ENCODE measurements at regions not wholly inside any gene's neighbourhood (a gene's known extent, or its start where the extent isn't known, plus 50 kb on each side); places are given as distances from the start of the nearest gene placed in this dataset.

DNA sequence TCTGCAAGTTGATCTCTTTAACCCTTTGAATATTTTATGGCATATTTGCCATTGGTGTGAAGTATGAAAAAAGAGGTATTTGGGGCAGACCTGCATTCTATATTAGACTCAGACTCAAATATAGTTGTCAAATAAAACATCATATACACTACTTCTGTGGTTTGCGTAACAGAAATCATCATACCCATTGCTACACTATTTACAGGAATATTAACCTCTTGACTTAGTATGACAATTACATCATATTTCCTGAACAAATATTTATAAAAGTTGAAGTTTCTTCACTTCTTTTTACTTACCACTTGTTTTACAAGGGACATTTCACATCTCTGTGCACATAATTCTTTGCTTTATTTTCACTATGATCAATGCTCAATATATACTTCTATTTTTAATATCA lies 206.0 kb downstream of the HAO1 start:
- Histone ChIP-seq H3K36me3 (ENCODE audit: control insufficient read depth, insufficient read depth, low read length) (no peaks in the 10 kb centered on the region), H3K9me3 (ENCODE audit: control insufficient read depth, insufficient read depth, low read depth, low read length) (no peaks in the 10 kb centered on the region), H3K4me3 (ENCODE audit: low read depth in 2 of 2, low read length in 2 of 2) (no peak overlapping the region), H3K4me1 (ENCODE audit: control insufficient read depth, insufficient read depth, low read length) (no peaks in the 10 kb centered on the region), H3K27me3 (ENCODE audit: control insufficient read depth, insufficient read depth, low read length) (no peaks in the 10 kb centered on the region), H3K27ac (ENCODE audit: low read length) (no peak overlapping the region)
- ATAC-seq (no peak), DNase-seq (ENCODE audit: low read depth, low spot score) (no peak)
- CTCF ChIA-PET = no interaction called here
- TF ChIP-seq POLR2AphosphoS5 (IDR thresholded peaks at IDR 0.05; ENCODE audit: low read depth, low read length) (no peak), TCF7L2 (IDR thresholded peaks at IDR 0.05; ENCODE audit: low read depth, low read length) (no peak)
- intact Hi-C loops (cut with micrococcal nuclease; ENCODE audit: unreplicated experiment) = no loop called here
- no TSS peak for BruUV-seq (replicated peaks)
- POLR2A ChIA-PET = no interaction called here
- in situ Hi-C loops (cut with HindIII; ENCODE audit: low pct_unique_long_range_greater_than_20kb, low sequenced_read_pairs) = no loop called here

DNA sequence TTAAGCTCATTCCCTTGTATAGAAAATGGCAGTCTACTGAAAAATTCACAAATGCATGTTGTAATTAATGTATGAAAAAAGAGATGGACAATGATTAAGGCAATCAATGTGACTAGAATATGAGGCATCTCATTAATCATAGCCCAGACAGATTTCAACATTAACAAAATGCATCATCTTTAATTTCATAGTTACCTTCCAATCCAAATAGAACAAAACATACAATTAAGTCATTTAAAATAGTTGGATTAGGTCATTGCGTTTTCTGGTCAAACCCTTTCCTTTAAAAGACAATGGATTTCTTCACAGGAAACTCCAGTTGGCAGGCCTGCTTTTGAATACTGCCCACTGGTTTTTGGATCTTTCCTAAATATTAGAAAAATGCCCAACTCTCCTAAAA lies 203.9 kb downstream of the HAO1 start:
- H3K36me3 ChIP-seq (ENCODE audit: control insufficient read depth, insufficient read depth, low read length) = no peaks in the 10 kb centered on the region
- in situ Hi-C loops (cut with HindIII; ENCODE audit: low pct_unique_long_range_greater_than_20kb, low sequenced_read_pairs) (no loop called here), intact Hi-C loops (cut with micrococcal nuclease; ENCODE audit: unreplicated experiment) (no loop called here)
- H3K9me3 ChIP-seq (ENCODE audit: control insufficient read depth, insufficient read depth, low read depth, low read length) = no peaks in the 10 kb centered on the region
- H3K27ac ChIP-seq (ENCODE audit: low read length) = no peak overlapping the region
- no peak overlapping the region for H3K4me3 ChIP-seq (ENCODE audit: low read depth in 2 of 2, low read length in 2 of 2)
- POLR2A ChIA-PET = no interaction called here
- no TSS peak for BruUV-seq (replicated peaks)
- H3K27me3 ChIP-seq (ENCODE audit: control insufficient read depth, insufficient read depth, low read length) = no peaks in the 10 kb centered on the region
- no peak for ATAC-seq
- DNase-seq (ENCODE audit: low read depth, low spot score) = no peak
- TF ChIP-seq TCF7L2 (IDR thresholded peaks at IDR 0.05; ENCODE audit: low read depth, low read length) (no peak), SIN3A (IDR thresholded peaks at IDR 0.05; ENCODE audit: borderline replicate concordance, insufficient read depth, low read depth, low read length) (no peak)
- TF ChIP-seq, protein P1, sequence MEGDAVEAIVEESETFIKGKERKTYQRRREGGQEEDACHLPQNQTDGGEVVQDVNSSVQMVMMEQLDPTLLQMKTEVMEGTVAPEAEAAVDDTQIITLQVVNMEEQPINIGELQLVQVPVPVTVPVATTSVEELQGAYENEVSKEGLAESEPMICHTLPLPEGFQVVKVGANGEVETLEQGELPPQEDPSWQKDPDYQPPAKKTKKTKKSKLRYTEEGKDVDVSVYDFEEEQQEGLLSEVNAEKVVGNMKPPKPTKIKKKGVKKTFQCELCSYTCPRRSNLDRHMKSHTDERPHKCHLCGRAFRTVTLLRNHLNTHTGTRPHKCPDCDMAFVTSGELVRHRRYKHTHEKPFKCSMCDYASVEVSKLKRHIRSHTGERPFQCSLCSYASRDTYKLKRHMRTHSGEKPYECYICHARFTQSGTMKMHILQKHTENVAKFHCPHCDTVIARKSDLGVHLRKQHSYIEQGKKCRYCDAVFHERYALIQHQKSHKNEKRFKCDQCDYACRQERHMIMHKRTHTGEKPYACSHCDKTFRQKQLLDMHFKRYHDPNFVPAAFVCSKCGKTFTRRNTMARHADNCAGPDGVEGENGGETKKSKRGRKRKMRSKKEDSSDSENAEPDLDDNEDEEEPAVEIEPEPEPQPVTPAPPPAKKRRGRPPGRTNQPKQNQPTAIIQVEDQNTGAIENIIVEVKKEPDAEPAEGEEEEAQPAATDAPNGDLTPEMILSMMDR (IDR thresholded peaks at IDR 0.05) = no peak
- TF ChIP-seq, protein P2, sequence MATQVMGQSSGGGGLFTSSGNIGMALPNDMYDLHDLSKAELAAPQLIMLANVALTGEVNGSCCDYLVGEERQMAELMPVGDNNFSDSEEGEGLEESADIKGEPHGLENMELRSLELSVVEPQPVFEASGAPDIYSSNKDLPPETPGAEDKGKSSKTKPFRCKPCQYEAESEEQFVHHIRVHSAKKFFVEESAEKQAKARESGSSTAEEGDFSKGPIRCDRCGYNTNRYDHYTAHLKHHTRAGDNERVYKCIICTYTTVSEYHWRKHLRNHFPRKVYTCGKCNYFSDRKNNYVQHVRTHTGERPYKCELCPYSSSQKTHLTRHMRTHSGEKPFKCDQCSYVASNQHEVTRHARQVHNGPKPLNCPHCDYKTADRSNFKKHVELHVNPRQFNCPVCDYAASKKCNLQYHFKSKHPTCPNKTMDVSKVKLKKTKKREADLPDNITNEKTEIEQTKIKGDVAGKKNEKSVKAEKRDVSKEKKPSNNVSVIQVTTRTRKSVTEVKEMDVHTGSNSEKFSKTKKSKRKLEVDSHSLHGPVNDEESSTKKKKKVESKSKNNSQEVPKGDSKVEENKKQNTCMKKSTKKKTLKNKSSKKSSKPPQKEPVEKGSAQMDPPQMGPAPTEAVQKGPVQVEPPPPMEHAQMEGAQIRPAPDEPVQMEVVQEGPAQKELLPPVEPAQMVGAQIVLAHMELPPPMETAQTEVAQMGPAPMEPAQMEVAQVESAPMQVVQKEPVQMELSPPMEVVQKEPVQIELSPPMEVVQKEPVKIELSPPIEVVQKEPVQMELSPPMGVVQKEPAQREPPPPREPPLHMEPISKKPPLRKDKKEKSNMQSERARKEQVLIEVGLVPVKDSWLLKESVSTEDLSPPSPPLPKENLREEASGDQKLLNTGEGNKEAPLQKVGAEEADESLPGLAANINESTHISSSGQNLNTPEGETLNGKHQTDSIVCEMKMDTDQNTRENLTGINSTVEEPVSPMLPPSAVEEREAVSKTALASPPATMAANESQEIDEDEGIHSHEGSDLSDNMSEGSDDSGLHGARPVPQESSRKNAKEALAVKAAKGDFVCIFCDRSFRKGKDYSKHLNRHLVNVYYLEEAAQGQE (IDR thresholded peaks at IDR 0.05; ENCODE audit: insufficient read depth in 1 of 2, low read depth in 2 of 2, low read length in 1 of 2) = no peak
- H3K4me1 ChIP-seq (ENCODE audit: control insufficient read depth, insufficient read depth, low read length) = no peaks in the 10 kb centered on the region
- CTCF ChIA-PET = no interaction called here

DNA sequence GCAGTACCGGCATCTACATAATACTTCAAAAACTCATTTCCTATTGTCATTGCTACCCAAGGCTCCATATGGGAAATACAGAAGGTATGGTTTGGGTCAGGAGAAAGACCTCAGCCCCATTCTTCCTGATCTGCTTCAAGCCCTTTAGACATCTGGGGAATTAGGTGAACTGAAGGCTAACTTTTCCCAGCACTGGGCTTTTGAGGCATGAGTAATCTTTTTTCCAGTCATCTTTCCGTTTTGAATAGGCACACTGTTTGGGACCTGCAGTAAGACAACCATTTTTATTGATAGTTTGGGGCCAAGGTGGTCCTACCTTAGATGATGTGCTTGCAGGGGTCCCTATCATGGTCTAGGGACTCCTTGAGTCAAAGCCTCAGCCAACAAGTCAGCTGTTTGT lies 198.4 kb downstream of the HAO1 start:
- CTCF ChIA-PET = no interaction called here
- Histone ChIP-seq H3K9me3 (ENCODE audit: control insufficient read depth, insufficient read depth, low read depth, low read length) (no peaks in the 10 kb centered on the region), H3K36me3 (ENCODE audit: control insufficient read depth, insufficient read depth, low read length) (no peaks in the 10 kb centered on the region), H3K4me3 (ENCODE audit: low read depth in 2 of 2, low read length in 2 of 2) (no peak overlapping the region), H3K27me3 (ENCODE audit: control insufficient read depth, insufficient read depth, low read length) (no peaks in the 10 kb centered on the region), H3K4me1 (ENCODE audit: control insufficient read depth, insufficient read depth, low read length) (no peaks in the 10 kb centered on the region), H3K27ac (ENCODE audit: low read length) (no peak overlapping the region)
- in situ Hi-C loops (cut with HindIII; ENCODE audit: low pct_unique_long_range_greater_than_20kb, low sequenced_read_pairs) = no loop called here
- ATAC-seq = no peak
- DNase-seq (ENCODE audit: low read depth, low spot score) = no peak
- TF ChIP-seq POLR2AphosphoS5 (IDR thresholded peaks at IDR 0.05; ENCODE audit: low read depth, low read length) = no peak
- TF ChIP-seq, protein P2 (IDR thresholded peaks at IDR 0.05; ENCODE audit: insufficient read depth in 1 of 2, low read depth in 2 of 2, low read length in 1 of 2) = no peak
- TF ChIP-seq, protein P1 (IDR thresholded peaks at IDR 0.05) = no peak
- POLR2A ChIA-PET = no interaction called here
- intact Hi-C loops (cut with micrococcal nuclease; ENCODE audit: unreplicated experiment) = no loop called here
- BruUV-seq (replicated peaks) = no TSS peak

Measured in Panc1 (cell line).